HepG2 (cell line): ENCODE measurements at regions not wholly inside any gene's neighbourhood (a gene's known extent, or its start where the extent isn't known, plus 50 kb on each side); places are given as distances from the start of the nearest gene placed in this dataset.

Source experiments
- ATAC-seq: fragments of 200-7000 bp; cut with Tn5 transposase; 3 replicates; pipeline ENCODE4 v1.9.1; 2020; ENCODE audit warnings: mild to moderate bottlenecking, moderate library complexity
- BruUV-seq: library from RNA; stranded (reverse); fragments of 400-500 nt; replicated peaks from 2 replicates; lab custom pipeline; 2021; lab: Mats Ljungman, UMichigan
- CTCF ChIA-PET: fragments of 300-600 bp; formaldehyde crosslinking; extraction: SDS; loops from one replicate; lab custom pipeline; 2021; ENCODE audit warnings: low total read pairs, inconsistent platforms, low intra/inter-chr PET ratio; lab: Yijun Ruan, JAX
- POLR2A ChIA-PET: fragments of 350-600 bp; sonication (Branson Sonifier 250); formaldehyde crosslinking; loops from one replicate; lab custom pipeline; 2020; ENCODE audit warnings: antibody characterized with exemption, inconsistent platforms; lab: Yijun Ruan, JAX
- DNase-seq: peaks from one replicate; pipeline ENCODE4 v3.0.0-alpha.2; 2015; ENCODE audit warnings: low spot score
- FAIRE-seq: peaks from 3 replicates; lab custom pipeline; 2011; peaks lifted over from hg19 to GRCh38; lab: Jason Lieb, UNC
- H2AFZ ChIP-seq: one replicate; pipeline ENCODE4 v1.6.1; 2011; ENCODE audit warnings: low read length, inconsistent platforms
- H3K27ac ChIP-seq: fragments of 300-600 bp; 3 replicates; pipeline ENCODE4 v1.8.0; 2011; ENCODE audit warnings: mixed run types, mild to moderate bottlenecking, mixed read lengths, low read length, inconsistent platforms; ENCODE audit not compliant: insufficient read depth; ENCODE audit errors: extremely low read length
- H3K27me3 ChIP-seq, 2 experiments: fragments of 200-600 bp in 1 of 2; 2 replicates in 1 of 2; 3 replicates in 1 of 2; pipeline versions ENCODE4 v1.6.0 to v1.8.0; 2011; ENCODE audit warnings: low read length in 2 of 2, mild to moderate bottlenecking in 2 of 2, moderate library complexity in 2 of 2, inconsistent platforms in 1 of 2; ENCODE audit not compliant: insufficient read depth in 2 of 2, control insufficient read depth in 1 of 2
- H3K36me3 ChIP-seq, 2 experiments: fragments of 200-600 bp in 1 of 2; replicated peaks in 1 of 2; 2 replicates in 1 of 2; 3 replicates in 1 of 2; pipeline versions ENCODE4 v1.5.1 to v1.8.0; 2011; ENCODE audit warnings: low read length in 2 of 2, inconsistent platforms in 1 of 2; ENCODE audit not compliant: insufficient read depth in 2 of 2, control insufficient read depth in 1 of 2
- H3K4me1 ChIP-seq: 2 replicates; pipeline ENCODE4 v1.5.1; 2012; ENCODE audit warnings: low read length, inconsistent platforms; ENCODE audit not compliant: insufficient read depth
- H3K4me2 ChIP-seq: 2 replicates; pipeline ENCODE4 v1.6.0; 2011; ENCODE audit warnings: low read depth, low read length, inconsistent platforms
- H3K4me3 ChIP-seq, 3 experiments: fragments of 200-600 bp in 1 of 3; sonication (generic), shearing (Covaris generic) in 1 of 3; replicated peaks in 1 of 3; 2 replicates each; pipeline ENCODE4 v1.5.1; 2011 to 2016; ENCODE audit warnings: low read length in 3 of 3, inconsistent platforms in 2 of 3, low read depth in 2 of 3, mild to moderate bottlenecking in 2 of 3, control low read depth in 1 of 3, mixed read lengths in 1 of 3; ENCODE audit not compliant: insufficient read depth in 1 of 3
- H3K79me2 ChIP-seq: one replicate; pipeline ENCODE4 v1.6.1; 2011; ENCODE audit warnings: low read length, inconsistent platforms; ENCODE audit not compliant: insufficient read depth
- H3K9ac ChIP-seq: 2 replicates; pipeline ENCODE4 v1.6.0; 2011; ENCODE audit warnings: mild to moderate bottlenecking, low read depth, low read length, inconsistent platforms; ENCODE audit not compliant: insufficient read depth
- H3K9me3 ChIP-seq: 2 replicates; pipeline ENCODE4 v1.5.1; 2012; ENCODE audit warnings: mild to moderate bottlenecking, low read length
- H4K20me1 ChIP-seq: 2 replicates; pipeline ENCODE4 v1.6.0; 2011; ENCODE audit warnings: inconsistent platforms, mild to moderate bottlenecking, low read length, moderate library complexity; ENCODE audit not compliant: insufficient read depth
- CENPBD1 ChIP-seq: sonication (generic); formaldehyde crosslinking; IDR thresholded peaks from 2 replicates; pipeline ENCODE4 v1.8.0; 2022; ENCODE audit warnings: missing genetic modification reagents, low read depth, mild to moderate bottlenecking, borderline replicate concordance
- HNRNPLL ChIP-seq: fragments of 200-400 bp; formaldehyde crosslinking; IDR thresholded peaks from 2 replicates; pipeline ENCODE4 v1.6.1; 2017; ENCODE audit warnings: mild to moderate bottlenecking, low read depth, low read length; ENCODE audit not compliant: poor library complexity, severe bottlenecking
- PREB ChIP-seq: sonication (generic); formaldehyde crosslinking; IDR thresholded peaks from 2 replicates; pipeline ENCODE4 v1.4.0; 2020; ENCODE audit warnings: missing genetic modification reagents
- RNF2 ChIP-seq: fragments of 450-650 bp; conservative IDR thresholded peaks from 2 replicates; pipeline ENCODE4 v1.6.1; 2016; ENCODE audit warnings: low read depth
- SMC3 ChIP-seq: IDR thresholded peaks from 2 replicates; pipeline ENCODE4 v1.6.1; 2011; ENCODE audit warnings: low read length, improper control_type of control experiment
- STAG1 ChIP-seq: sonication (generic); formaldehyde crosslinking; IDR thresholded peaks from 2 replicates; pipeline ENCODE4 v1.4.0; 2020; ENCODE audit warnings: missing genetic modification reagents
- ZFP36 ChIP-seq: fragments of 150-350 bp; IDR thresholded peaks from 2 replicates; pipeline ENCODE4 v1.6.1; 2018; ENCODE audit warnings: borderline replicate concordance, low read length, low read depth; ENCODE audit not compliant: partially characterized antibody
- ZNF260 ChIP-seq: sonication (generic); formaldehyde crosslinking; IDR thresholded peaks from 2 replicates; pipeline ENCODE4 v1.4.0; 2020; ENCODE audit warnings: missing genetic modification reagents, low read depth, mild to moderate bottlenecking, borderline replicate concordance
- ZNF263 ChIP-seq: sonication (generic); formaldehyde crosslinking; IDR thresholded peaks from 2 replicates; pipeline ENCODE4 v1.4.0; 2020; ENCODE audit warnings: missing genetic modification reagents
- ZNF280D ChIP-seq: sonication (generic); formaldehyde crosslinking; IDR thresholded peaks from 2 replicates; pipeline ENCODE4 v1.5.1; 2020; ENCODE audit warnings: mild to moderate bottlenecking, missing genetic modification reagents
- ZNF329 ChIP-seq: sonication (generic); formaldehyde crosslinking; IDR thresholded peaks from 2 replicates; pipeline ENCODE4 v1.9.0; 2021; ENCODE audit warnings: low read depth, mild to moderate bottlenecking, missing genetic modification reagents
- ZNF44 ChIP-seq: sonication (generic); formaldehyde crosslinking; IDR thresholded peaks from 2 replicates; pipeline ENCODE4 v1.5.1; 2020; ENCODE audit warnings: mild to moderate bottlenecking, missing genetic modification reagents
- ZNF652 ChIP-seq: IDR thresholded peaks from 2 replicates; pipeline ENCODE4 v1.6.1; 2016; ENCODE audit warnings: low read depth, borderline replicate concordance
- ZNF709 ChIP-seq: sonication (generic); formaldehyde crosslinking; IDR thresholded peaks from 2 replicates; pipeline ENCODE4 v1.5.0; 2020; ENCODE audit warnings: mild to moderate bottlenecking, missing genetic modification reagents
- ZNF720 ChIP-seq: sonication (generic); formaldehyde crosslinking; IDR thresholded peaks from 2 replicates; pipeline ENCODE4 v1.4.0; 2020; ENCODE audit warnings: missing genetic modification reagents
- WGBS: methylation state at CpG from one replicate; pipeline ENCODE4 v1.1.6; 2017; ENCODE audit warnings: low lambda C conversion rate; 5-methylcytosine and 5-hydroxymethylcytosine counted together
- in situ Hi-C: cut with HindIII; loops from 2 replicates; pipeline ENCODE4 v1.10.0; 2017; ENCODE audit warnings: low pct_unique_long_range_greater_than_20kb; ENCODE audit not compliant: extremely low pct_ligation_motif_present
- intact Hi-C: fragments of 100-400 bp; cut with micrococcal nuclease; formaldehyde crosslinking; loops from one replicate; pipeline ENCODE4 v1.10.0; 2022; ENCODE audit not compliant: unreplicated experiment
- TF ChIP-seq, protein P1 (sequence below): sonication (generic); formaldehyde crosslinking; IDR thresholded peaks from 2 replicates; pipeline ENCODE4 v1.5.0; 2020; ENCODE audit warnings: missing genetic modification reagents
- TF ChIP-seq, protein P2 (sequence below), 2 experiments: IDR thresholded peaks; 2 replicates each; pipeline ENCODE4 v1.6.1; 2011 to 2012; ENCODE audit warnings: low read length in 2 of 2, borderline replicate concordance in 1 of 2, low read depth in 1 of 2, mild to moderate bottlenecking in 1 of 2, moderate library complexity in 1 of 2

GRCh38 chr5:133778636-133779035 is 166.3 kb upstream of the FSTL4 start:
- Histone ChIP-seq H3K9ac (no peak overlapping the region), H3K79me2 (no peaks in the 10 kb centered on the region), H2AFZ (no peak overlapping the region), H3K27me3 (peaks cover 0 to 2% of the 10 kb centered on the region in 2 experiments; a peak in 1 of 5 replicates), H3K4me3 (no peak overlapping the region), H3K9me3 (no peaks in the 10 kb centered on the region), H3K4me2 (no peak overlapping the region), H3K36me3 (no peaks in the 10 kb centered on the region), H3K27ac (no peak overlapping the region), H3K4me1 (no peaks in the 10 kb centered on the region), H4K20me1 (no peaks in the 10 kb centered on the region)
- no peak for ATAC-seq
- ChIA-PET CTCF (no interaction called here), POLR2A (no interaction called here)
- in situ Hi-C loops (no loop called here), intact Hi-C loops (no loop called here)
- 40% methylated on average over 5 of the region's 5 CpGs for WGBS
- FAIRE-seq = no peak
- BruUV-seq = no TSS peak
- DNase-seq = no peak
- TF ChIP-seq HNRNPLL (no peak), ZNF280D (CRISPR knock-in tag) (no peak), CENPBD1 (CRISPR knock-in tag) (no peak), ZNF263 (CRISPR knock-in tag) (no peak), RNF2 (no peak), PREB (no peak), ZNF709 (CRISPR knock-in tag) (no peak), ZNF329 (no peak), SMC3 (no peak), ZNF44 (CRISPR knock-in tag) (no peak), ZNF652 (CRISPR knock-in tag) (no peak), ZNF720 (CRISPR knock-in tag) (no peak), STAG1 (CRISPR knock-in tag) (no peak), ZNF260 (CRISPR knock-in tag) (no peak), ZFP36 (no peak)
- TF ChIP-seq, protein P1, sequence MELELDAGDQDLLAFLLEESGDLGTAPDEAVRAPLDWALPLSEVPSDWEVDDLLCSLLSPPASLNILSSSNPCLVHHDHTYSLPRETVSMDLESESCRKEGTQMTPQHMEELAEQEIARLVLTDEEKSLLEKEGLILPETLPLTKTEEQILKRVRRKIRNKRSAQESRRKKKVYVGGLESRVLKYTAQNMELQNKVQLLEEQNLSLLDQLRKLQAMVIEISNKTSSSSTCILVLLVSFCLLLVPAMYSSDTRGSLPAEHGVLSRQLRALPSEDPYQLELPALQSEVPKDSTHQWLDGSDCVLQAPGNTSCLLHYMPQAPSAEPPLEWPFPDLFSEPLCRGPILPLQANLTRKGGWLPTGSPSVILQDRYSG = no peak
- TF ChIP-seq, protein P2, sequence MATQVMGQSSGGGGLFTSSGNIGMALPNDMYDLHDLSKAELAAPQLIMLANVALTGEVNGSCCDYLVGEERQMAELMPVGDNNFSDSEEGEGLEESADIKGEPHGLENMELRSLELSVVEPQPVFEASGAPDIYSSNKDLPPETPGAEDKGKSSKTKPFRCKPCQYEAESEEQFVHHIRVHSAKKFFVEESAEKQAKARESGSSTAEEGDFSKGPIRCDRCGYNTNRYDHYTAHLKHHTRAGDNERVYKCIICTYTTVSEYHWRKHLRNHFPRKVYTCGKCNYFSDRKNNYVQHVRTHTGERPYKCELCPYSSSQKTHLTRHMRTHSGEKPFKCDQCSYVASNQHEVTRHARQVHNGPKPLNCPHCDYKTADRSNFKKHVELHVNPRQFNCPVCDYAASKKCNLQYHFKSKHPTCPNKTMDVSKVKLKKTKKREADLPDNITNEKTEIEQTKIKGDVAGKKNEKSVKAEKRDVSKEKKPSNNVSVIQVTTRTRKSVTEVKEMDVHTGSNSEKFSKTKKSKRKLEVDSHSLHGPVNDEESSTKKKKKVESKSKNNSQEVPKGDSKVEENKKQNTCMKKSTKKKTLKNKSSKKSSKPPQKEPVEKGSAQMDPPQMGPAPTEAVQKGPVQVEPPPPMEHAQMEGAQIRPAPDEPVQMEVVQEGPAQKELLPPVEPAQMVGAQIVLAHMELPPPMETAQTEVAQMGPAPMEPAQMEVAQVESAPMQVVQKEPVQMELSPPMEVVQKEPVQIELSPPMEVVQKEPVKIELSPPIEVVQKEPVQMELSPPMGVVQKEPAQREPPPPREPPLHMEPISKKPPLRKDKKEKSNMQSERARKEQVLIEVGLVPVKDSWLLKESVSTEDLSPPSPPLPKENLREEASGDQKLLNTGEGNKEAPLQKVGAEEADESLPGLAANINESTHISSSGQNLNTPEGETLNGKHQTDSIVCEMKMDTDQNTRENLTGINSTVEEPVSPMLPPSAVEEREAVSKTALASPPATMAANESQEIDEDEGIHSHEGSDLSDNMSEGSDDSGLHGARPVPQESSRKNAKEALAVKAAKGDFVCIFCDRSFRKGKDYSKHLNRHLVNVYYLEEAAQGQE (IDR thresholded peaks at IDR 0.05; ENCODE audit: borderline replicate concordance in 1 of 2, low read depth in 1 of 2, low read length in 2 of 2) = no peak
